Stimulated activated CD4-positive, alpha-beta T cell treated with anti-CD3 and anti-CD28 coated beads, TNF-alpha, amount 100 ng/mL, for 24 hours (primary cell): ENCODE measurements at regions not wholly inside any gene's neighbourhood (a gene's known extent, or its start where the extent isn't known, plus 50 kb on each side); places are given as distances from the start of the nearest gene placed in this dataset.
"Not testable (repeated sequence)": the region's sequence is repeated elsewhere in the genome, so short reads cannot be mapped to it uniquely, and the experiment has no call there.

Source experiments
- DNase-seq, 3 experiments: peaks; one replicate each; pipeline ENCODE4 v3.0.0-alpha.2; 2020; ENCODE audit warnings: low read depth in 3 of 3

GRCh38 chr3:103167850-103168249, 733.0 kb downstream of the ZPLD1 start:
- no peak for DNase-seq

- DNase-seq: no peak
Measured at GRCh38 chr3:103169289-103169688, 734.5 kb downstream of the ZPLD1 start.

GRCh38 chr3:103170651-103171050, 735.8 kb downstream of the ZPLD1 start:
- DNase-seq: no peak

GRCh38 chr3:103173940-103174339, 739.1 kb downstream of the ZPLD1 start:
- DNase-seq: no peak

GRCh38 chr3:103181160-103181559, 746.3 kb downstream of the ZPLD1 start:
- DNase-seq: no peak

GRCh38 chr3:103184772-103185171, 750.0 kb downstream of the ZPLD1 start:
- DNase-seq: no peak

- no peak for DNase-seq
Measured at GRCh38 chr3:103189941-103190340, 755.1 kb downstream of the ZPLD1 start.

- no peak for DNase-seq
Measured at GRCh38 chr3:103195216-103195615, 760.4 kb downstream of the ZPLD1 start.

- no peak for DNase-seq
Measured at GRCh38 chr3:103203441-103203840, 768.6 kb downstream of the ZPLD1 start.

- no peak for DNase-seq
Measured at GRCh38 chr3:103210583-103210982, 775.8 kb downstream of the ZPLD1 start.

- DNase-seq: no peak
Measured at GRCh38 chr3:103218146-103218545, 783.3 kb downstream of the ZPLD1 start.

- DNase-seq: no peak
Measured at GRCh38 chr3:103218793-103219192, 784.0 kb downstream of the ZPLD1 start.

GRCh38 chr3:103227651-103228050, 792.8 kb downstream of the ZPLD1 start:
- no peak for DNase-seq

GRCh38 chr3:103247459-103247858, 812.6 kb downstream of the ZPLD1 start:
- no peak for DNase-seq

- DNase-seq: not testable (repeated sequence)
Measured at GRCh38 chr3:103254827-103255226, 820.0 kb downstream of the ZPLD1 start.

GRCh38 chr3:103269287-103269686, 834.5 kb downstream of the ZPLD1 start:
- DNase-seq: no peak

- DNase-seq: no peak
Measured at GRCh38 chr3:103271575-103271974, 836.8 kb downstream of the ZPLD1 start.

- no peak for DNase-seq
Measured at GRCh38 chr3:103295974-103296570, 861.3 kb downstream of the ZPLD1 start.

- DNase-seq: not testable (repeated sequence)
Measured at GRCh38 chr3:103297502-103297901, 862.7 kb downstream of the ZPLD1 start.

GRCh38 chr3:103306104-103306503, 871.3 kb downstream of the ZPLD1 start:
- DNase-seq: no peak

GRCh38 chr3:103308921-103309320, 874.1 kb downstream of the ZPLD1 start:
- no peak for DNase-seq

GRCh38 chr3:103319912-103320311, 885.1 kb downstream of the ZPLD1 start:
- no peak for DNase-seq

GRCh38 chr3:103337179-103337845, 902.5 kb downstream of the ZPLD1 start:
- DNase-seq: no peak
